ENCODE measurements at regions not wholly inside any gene's neighbourhood (a gene's known extent, or its start where the extent isn't known, plus 50 kb on each side); places are given as distances from the start of the nearest gene placed in this dataset.
"Not testable (repeated sequence)": the region's sequence is repeated elsewhere in the genome, so short reads cannot be mapped to it uniquely, and the experiment has no call there.

GRCh38 chr2:90238505-90239230, 1547.2 kb downstream of the RPIA start:
- not testable (repeated sequence) for DNase-seq

- DNase-seq = not testable (repeated sequence)
Measured at GRCh38 chr2:90239769-90240168, 1548.3 kb downstream of the RPIA start.

- not testable (repeated sequence) for DNase-seq
Measured at GRCh38 chr2:90244902-90245765, 1553.7 kb downstream of the RPIA start.

- DNase-seq = not testable (repeated sequence)
Measured at GRCh38 chr2:90248400-90248799, 1556.9 kb downstream of the RPIA start.

GRCh38 chr2:90250350-90250749, 1558.9 kb downstream of the RPIA start:
- not testable (repeated sequence) for DNase-seq

- not testable (repeated sequence) for DNase-seq
Measured at GRCh38 chr2:90251576-90251975, 1560.1 kb downstream of the RPIA start.

GRCh38 chr2:90253306-90253705, 1561.8 kb downstream of the RPIA start:
- not testable (repeated sequence) for DNase-seq

GRCh38 chr2:90266888-90267287, 1575.4 kb downstream of the RPIA start:
- not testable (repeated sequence) for DNase-seq

- DNase-seq = not testable (repeated sequence)
Measured at GRCh38 chr2:90287751-90288150, 1596.3 kb downstream of the RPIA start.

- DNase-seq = not testable (repeated sequence)
Measured at GRCh38 chr2:90288396-90288795, 1596.9 kb downstream of the RPIA start.

GRCh38 chr2:90289291-90289980, 1598.0 kb downstream of the RPIA start:
- DNase-seq = not testable (repeated sequence)

GRCh38 chr2:90290701-90291100, 1599.2 kb downstream of the RPIA start:
- DNase-seq = not testable (repeated sequence)

- not testable (repeated sequence) for DNase-seq
Measured at GRCh38 chr2:90291168-90291883, 1599.9 kb downstream of the RPIA start.

GRCh38 chr2:90291934-90292333, 1600.5 kb downstream of the RPIA start:
- DNase-seq = not testable (repeated sequence)

GRCh38 chr2:90292451-90292850, 1601.0 kb downstream of the RPIA start:
- DNase-seq = not testable (repeated sequence)

- DNase-seq = not testable (repeated sequence)
Measured at GRCh38 chr2:90293224-90293623, 1601.8 kb downstream of the RPIA start.

- not testable (repeated sequence) for DNase-seq
Measured at GRCh38 chr2:90293806-90294205, 1602.3 kb downstream of the RPIA start.

- not testable (repeated sequence) for DNase-seq
Measured at GRCh38 chr2:90295036-90295750, 1603.7 kb downstream of the RPIA start.

GRCh38 chr2:90296484-90296777, 1605.0 kb downstream of the RPIA start:
- not testable (repeated sequence) for DNase-seq

GRCh38 chr2:90297701-90298100, 1606.2 kb downstream of the RPIA start:
- not testable (repeated sequence) for DNase-seq

GRCh38 chr2:90298126-90298755, 1606.8 kb downstream of the RPIA start:
- not testable (repeated sequence) for DNase-seq

Measured in NCI-H226 (cell line).